DMS 273 (cell line): ENCODE measurements at regions not wholly inside any gene's neighbourhood (a gene's known extent, or its start where the extent isn't known, plus 50 kb on each side); places are given as distances from the start of the nearest gene placed in this dataset.

ENCODE experiments used
- DNase-seq: peaks from one replicate; lab custom pipeline; 2025; ENCODE audit not compliant: unreplicated experiment; lab: John Stamatoyannopoulos, UW

DNA sequence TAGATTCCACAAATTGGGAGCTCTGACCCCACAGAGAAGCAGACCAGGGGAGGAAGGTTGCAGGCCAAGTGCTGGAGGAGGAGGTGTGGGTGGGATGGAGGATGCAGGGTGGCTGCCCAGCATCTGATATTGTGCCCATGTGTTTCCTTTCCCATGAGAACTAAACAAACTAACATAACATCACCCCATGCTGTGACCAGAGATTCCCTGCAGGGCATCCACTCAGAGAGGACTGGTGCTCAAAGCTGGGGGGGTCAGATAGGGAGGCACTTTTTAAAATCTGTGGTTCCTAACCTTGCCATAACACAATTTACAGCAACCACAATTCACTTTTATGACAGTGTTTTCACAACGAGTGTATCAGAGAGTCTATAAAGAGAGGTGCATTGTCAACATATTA is 1277.6 kb downstream of the AACS start:
- DNase-seq: no peak

DNA sequence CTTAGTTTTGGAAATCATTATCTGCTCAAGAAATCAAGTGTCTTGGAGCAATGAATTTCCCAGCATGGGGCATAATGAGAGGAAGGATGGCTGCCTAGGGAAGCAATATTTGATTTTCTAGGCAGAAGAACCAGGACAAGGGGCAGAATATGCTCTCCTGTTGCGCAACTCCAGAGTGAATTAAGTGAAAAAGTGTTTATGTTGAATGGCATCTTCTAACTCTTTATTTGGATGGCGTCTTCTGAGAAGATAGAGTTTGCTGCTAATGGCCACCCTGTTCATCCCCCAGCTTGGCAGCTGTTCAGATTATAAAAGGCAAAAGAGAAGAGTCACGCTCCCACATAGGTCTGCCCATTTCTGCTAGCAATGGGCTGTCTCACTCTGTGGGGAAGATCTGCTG is 1278.1 kb downstream of the AACS start:
- no peak for DNase-seq

DNA sequence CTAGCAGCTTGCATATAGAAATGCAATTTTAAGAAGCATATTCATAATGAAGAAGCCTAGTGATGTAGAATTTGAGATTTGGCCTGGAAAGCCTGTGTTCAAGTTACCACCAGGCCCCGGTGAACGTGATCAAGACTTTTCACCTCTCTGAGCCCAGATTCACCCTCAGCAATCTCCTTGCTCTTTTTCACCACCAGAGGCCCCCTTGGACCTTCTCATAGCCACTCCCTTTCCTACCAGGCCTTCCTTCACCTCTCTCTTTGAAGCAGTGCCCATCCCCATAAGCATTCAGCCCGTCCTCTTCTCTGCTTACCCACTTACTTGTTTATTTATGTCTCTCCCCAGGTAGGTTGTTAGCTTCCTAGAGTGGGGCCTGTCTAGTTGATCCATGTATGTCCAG is 1280.9 kb downstream of the AACS start:
- DNase-seq: peak; percentile 0

DNA sequence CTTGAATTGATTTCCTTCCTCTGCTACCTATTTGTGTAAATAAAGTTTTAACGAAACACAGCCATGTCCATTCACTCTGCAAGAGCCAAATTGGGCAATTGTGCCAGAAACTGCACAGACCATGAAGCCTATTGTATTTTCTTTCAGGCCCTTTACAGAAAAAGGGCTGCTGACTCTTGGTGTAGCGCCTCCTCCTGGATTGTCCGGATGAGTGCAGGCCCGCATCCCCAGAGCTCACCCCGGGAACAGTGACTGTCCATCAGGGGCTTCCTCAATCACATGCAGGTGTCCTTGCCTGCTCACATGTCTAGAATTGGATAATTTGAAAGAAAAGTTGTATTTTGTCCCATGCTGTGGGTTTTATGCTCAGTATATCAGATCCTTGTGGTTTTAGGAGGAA is 1282.2 kb downstream of the AACS start:
- DNase-seq: no peak

DNA sequence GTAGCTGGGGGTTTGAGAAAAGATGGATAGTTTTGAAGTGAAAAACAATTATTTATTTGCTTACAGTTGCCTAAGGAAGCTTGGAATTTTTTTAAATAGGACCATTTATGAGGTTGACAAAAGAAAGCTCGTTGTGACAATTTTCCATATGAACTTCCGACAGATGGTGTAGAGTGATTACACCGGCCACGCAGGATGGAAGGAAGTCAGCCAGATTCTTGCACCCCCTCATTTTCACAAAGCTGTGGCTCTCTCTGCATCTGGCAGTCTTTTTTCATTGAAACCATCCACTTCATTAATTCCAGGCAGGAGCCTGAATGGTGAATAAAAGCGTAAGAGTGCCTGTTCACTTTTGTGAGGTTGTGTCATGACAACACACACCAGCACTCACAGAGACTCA is 1284.1 kb downstream of the AACS start:
- DNase-seq: no peak

DNA sequence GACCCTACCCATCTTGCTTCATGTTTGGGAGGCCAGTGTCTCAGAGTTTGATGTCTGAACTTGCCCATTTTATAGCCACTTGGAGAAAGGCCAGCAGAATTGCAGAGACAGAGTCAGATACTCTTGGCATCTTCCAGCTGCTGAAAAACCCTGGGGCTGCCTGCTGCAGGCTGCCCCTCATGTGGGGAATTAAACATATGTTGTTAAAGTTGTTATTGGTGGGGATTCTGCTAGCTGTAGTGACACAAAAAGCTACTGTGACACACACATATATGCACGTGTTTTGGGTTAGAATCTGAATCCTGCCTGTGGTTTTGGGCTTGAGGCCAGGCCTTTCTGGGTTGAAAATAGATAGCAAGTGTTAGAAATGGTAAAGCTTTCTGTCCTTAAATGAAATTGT is 1288.4 kb downstream of the AACS start:
- DNase-seq: no peak

DNA sequence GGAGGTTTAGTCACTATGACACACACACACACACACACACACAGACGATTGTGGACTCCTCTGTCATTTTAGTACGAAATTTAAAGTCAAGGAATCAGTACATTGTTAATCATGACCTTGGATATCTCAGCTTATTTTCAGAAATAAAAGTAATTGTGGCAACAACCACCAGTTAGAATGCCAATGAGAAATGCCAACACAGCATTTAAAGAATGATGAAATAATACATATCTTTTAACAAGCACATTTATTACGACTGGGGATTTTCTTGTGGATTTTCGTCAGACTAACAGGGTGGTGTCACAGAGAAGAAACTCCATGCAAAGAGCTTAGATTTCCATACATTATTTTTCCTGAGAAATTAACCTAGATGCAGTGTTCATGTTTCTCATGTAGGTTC is 1289.4 kb downstream of the AACS start:
- no peak for DNase-seq

DNA sequence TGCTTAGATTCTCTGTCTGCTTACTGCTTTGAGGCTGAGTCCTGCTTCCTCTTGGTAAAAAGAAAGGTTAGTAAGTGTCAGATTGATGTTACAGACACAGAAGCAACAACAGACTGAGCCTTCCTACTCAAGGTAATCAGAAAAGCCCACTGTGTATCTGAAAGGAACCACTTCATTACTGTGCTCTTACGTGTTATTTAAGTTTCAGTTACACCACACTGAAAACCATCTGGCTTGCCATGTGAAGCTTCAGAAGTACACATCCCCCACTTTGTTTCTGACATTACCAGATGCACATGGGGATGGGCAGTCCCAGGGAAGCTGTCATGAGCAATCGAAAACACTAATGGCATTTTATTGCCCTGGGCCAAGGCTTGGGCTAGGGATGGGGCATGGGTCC is 1290.1 kb downstream of the AACS start:
- peak; percentile 22 for DNase-seq

DNA sequence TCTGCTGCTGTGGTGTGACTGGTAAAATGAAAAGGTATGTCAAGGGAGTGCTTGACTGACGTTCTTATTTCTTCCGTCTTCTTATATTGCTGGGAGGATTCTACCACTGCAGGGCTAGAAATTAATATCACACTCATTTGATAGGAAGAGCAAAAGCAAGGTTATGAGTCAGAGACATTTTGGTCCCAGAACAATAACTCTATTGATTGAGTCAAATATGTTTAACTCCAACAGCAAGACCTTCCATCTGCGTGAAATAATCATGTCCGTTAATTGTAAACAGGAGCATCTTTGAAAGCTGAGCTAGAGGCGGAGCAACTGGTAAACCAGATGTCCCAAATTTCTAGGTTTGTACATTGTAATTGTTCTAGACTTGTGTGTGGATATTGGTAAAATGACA is 1293.6 kb downstream of the AACS start:
- DNase-seq: no peak

DNA sequence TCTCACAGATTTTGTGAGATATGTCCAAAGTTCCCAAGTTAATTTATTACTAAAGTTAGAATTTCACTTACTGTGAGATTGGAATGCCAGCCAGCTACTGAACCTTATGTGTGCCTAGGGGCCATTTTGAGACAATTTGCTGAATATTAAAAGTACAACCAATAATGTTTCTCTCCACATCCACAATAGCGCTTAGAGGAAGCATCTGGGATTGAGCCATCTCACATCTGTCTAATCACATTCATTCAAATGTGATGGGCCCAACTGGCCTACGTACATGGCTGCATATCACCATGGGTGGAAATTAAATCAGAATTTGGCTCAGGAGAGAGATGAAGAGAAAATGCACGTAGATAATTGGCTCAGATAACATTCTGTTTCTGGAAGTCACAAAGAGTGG is 1294.0 kb downstream of the AACS start:
- DNase-seq: no peak

DNA sequence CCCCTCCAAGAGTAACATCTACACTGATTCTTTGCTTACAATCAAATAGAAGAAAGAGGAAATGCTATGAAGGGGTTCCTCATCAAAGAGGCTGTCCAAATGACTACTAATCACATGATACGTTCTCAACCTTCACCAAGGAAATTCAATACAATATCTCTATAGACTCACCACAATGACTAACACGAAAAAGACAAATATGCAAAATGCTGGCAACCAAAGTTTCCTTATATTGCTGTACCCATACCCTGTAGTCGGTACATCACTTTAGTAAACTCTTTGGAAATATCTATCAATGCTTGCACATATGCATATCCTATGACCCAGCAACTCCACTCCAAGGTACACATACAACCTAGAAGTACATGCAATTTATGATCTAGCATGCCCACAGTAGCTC is 1296.6 kb downstream of the AACS start:
- no peak for DNase-seq

DNA sequence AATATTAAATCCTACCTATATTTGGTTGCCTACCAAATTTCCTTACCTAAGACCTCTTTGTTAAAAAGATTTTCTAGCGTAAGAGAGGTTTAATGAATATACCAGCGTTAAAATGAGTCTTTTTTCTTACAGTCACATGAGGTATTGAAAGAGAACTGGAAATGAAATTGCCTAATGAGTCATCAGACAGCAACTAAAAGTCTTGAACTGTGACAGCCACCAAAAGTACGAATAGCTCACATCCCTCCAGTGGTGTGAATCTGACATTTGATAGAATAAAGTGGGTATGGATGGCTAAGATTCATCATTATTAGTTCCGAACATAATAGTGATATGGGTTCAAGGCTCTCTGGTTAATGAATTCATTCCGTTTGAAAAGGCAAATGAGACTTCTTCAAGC is 1297.3 kb downstream of the AACS start:
- DNase-seq: no peak

DNA sequence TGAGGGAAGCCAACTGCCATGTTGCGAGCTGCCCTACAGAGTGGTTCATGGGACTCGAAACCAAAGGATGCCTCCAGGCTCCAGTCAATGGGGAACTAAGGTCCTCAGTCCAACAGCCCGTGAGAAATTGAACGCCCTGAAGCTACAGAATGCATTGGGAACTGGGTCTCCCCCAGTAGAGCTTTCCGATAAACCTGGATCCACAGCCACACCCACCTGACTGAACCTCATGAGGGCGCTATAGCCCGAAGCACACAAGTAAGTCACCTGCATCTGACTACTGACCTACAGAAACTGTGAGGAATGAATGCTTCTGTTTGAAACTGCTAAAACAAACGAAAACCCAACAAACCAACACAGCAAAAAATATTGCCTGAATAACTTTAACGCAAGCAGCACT is 1297.7 kb downstream of the AACS start:
- DNase-seq: no peak

DNA sequence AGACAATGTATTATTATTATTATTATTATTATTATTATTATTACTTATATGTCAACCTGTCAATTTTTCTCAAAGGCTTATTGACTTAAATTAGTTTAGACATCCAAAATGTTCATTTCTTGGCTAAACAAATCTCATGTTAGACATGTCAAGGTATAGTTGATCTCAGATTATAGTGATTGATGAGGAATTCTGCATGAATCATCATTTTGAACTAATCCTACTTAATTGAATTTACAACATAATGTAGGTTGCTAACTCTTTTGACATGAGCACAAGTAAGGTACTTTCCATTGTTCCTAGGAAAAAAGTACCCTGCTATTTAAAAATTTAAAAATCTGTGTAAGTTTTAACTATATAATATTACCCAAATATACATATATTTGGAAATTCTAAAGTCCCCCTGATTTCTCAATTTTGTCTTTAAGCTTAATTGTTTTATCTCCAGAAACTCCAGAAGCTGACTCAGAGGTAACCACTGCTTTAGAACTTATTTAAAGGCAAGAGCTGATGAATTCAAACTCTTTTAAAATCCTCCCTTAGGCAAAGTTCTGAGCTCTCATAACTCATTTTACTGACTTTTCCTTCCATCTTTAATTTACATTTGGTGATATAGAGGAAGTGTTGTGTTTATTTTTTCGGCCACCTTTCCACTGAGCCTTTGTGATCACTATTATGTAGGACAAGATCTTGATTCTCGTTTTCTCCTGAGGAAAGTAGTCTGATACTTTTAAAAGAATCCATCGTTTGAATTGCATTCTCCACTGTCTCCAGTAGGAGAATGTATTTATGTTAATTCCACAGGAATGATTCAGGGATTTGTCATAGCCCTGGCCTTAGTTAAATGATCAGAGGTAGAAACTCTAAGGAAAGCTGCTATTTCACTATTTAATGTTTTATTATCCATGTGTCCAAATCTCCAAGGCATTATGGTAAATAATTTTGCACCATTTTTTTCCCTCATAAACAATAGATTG is 1304.5 kb downstream of the AACS start:
- no peak for DNase-seq

DNA sequence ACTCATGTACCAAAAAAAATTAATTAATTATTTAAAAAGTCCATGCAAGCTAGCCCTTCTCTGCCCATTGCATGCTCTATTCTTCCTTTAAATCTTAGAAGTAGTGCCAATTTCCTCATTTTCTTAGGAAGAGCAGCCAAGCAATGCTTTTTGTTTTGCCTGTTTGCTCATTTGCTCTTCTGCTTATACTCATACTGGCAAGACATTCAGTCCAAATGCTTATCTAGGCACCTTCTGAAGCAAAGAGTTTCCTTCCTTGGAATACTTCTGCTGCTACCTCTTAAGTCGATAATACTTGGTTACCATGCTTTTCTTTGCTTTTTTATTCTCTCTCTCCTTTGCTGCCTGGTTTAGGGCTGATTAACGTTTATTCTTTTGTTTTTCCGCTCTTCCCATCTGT is 1318.3 kb downstream of the AACS start:
- DNase-seq: no peak

DNA sequence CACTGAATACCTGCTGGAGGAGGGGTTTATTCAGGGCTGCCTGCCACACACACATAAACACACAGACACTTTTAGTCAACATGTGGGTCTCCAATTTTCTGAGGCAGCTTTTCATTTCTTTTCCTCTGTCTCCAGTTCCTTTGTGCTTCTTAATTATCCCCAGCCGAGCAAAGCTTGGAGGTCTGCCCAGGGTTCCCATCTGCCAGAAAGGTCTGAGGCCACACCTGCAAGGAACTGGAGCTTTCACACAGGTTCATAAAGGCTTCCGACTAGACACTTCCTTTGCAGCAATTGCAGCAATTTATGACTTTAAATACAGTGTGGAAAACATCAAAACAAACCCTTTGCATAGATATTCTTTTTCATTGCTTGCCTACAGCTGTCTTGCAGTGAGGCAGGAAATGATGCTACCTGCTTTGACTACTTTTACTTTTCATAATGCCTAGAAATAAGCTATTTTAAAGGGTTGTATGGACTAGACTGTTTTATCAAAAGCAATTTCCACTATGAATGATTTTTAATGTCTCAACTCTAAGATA is 1318.9 kb downstream of the AACS start:
- DNase-seq: peak; percentile 0

DNA sequence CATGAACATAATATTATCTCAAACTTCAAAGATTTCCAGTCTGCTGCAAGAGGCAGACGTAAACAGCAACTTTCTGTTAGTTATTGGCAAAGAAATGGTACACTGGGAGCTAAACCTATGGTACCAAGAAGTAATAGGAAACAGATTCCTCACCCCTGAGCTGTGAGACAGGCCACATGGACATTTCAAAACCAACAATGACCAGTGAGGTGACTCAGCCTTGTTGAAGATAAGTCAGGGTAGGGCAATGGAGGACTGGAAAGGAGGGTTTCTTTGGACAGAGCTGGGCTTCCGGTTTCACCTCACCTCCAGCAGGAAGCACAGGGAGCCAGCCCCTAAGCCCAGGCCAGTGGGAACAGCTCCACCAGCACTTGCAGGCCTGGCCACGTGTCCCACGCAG is 1320.5 kb downstream of the AACS start:
- DNase-seq: no peak

DNA sequence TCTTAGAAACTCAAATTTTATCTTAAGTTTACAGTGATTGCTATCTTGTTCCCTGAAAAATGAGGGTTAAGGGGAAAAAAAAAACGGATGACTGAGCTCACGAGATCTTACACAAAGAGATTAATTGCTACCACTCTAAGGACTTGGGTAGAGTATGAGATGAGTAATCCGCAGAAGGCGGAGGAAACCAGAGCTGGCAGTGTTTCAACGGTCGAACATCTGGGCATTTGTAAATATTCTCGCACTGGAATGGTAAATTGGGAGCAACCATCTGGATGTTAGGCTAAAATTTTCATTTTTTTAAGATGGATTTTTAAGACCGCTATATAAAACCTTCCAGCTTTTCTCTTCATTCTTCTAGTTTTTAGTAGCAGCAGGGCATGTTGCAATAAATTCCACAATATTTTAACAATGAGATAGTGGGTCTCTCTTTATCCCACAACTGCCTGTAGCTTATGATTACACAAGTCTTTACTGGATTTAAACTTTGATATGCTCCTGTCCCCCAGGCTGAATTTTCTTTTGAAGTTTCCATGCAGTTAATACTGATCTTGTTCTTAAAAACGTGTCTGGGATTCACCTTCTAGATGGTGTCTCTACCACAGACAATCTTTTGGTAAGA is 1324.1 kb downstream of the AACS start:
- peak; percentile 13 for DNase-seq

DNA sequence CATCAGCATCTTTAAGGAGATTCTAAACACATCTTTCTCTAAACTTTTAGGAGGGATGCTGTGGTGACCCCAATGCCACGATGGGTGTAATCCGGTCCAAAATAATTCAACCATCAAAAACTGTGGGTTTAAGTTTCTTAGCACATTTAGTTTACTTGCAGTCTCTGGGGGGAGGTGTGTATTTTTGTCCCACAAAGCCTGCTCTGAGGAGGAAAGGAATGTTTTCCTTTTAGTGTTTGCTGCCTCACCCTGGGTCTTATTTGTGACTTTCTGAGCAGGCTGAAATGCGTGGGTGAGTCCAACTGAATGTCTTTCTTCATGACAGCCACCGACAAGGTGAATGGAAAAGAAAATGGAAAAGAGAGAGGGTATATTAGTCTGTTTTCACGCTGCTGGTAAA is 1324.7 kb downstream of the AACS start:
- no peak for DNase-seq

DNA sequence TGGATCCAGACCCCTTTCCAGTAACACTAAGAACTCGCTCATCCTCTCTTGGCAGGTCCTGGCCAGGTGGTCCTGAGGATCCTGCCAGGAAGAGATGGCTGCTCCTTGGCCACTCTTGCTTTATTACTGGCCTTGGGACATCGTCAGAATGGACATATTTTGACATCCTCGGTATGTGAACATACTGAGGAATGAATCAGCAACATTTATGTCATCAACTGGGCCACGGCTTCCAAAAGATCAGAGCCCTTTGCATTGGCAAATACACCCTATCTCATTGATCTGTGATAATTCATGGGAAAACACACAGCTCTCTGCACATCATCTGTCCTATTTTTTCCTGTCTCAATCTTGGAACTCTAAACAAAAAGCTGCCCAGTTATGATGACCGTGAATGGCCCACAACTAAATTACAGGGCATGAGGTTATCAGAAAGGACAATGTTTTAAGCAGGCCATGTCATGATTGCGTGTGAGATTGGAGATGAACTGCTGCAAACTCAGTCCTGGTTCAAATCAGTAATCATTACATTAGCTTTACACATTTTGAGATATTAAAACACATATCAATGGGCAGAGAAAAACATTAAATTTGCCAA is 1325.8 kb downstream of the AACS start:
- DNase-seq: no peak

DNA sequence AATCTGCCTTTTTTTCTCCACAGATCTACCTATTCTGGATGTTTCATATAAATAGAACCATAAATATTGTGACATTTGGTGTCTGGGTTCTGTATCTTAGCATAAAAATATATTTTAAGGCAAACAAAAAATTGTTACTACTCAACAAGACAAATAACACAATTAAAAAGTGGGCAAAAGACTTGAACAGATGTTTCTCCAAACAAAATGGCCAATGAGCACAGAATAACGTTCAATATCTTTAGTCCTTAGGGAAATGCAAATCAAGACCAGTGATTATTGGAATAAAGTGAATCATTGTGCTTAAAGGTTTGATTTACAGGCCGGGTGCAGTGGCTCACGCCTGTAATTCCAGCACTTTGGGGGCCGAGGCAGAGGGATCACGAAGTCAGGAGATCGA is 1331.3 kb downstream of the AACS start:
- DNase-seq: no peak

DNA sequence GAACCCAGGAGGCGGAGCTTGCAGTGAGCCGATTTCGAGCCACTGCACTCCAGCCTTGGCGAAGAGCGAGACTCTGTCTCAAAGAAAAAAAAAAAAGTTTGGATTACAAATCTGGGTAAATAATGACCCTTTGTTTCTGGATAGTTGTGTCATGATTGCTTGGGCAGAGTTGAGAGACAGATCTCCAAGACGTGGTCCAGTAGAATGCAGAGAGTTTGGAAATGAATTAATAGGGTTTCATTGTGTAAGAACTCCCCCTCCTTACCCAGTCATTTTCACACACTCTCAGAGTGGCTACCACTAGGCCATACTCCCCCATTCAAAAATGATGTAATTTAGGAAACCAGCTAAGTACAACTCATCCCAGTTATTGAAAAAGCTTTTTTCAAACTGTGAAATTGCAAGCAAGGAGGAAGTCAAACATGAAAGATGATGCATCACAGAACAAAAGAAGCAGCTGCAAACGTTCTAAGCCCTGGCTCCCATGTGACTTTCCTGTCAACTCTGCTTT is 1331.9 kb downstream of the AACS start:
- no peak for DNase-seq
